Activated T-cell treated with anti-CD3 and anti-CD28 coated beads for 24 hours (primary cell): ENCODE measurements at regions not wholly inside any gene's neighbourhood (a gene's known extent, or its start where the extent isn't known, plus 50 kb on each side); places are given as distances from the start of the nearest gene placed in this dataset.
"Not testable (repeated sequence)": the region's sequence is repeated elsewhere in the genome, so short reads cannot be mapped to it uniquely, and the experiment has no call there.

Experiments used
- DNase-seq: peaks from one replicate; pipeline ENCODE4 v3.0.0-alpha.2; 2020; ENCODE audit warnings: low read depth

GRCh38 chr14:34093883-34094282 is 143.0 kb upstream of the EGLN3 start:
- no peak for DNase-seq

GRCh38 chr14:34090451-34090850 is 139.6 kb upstream of the EGLN3 start:
- DNase-seq: no peak

GRCh38 chr14:34088914-34089313 is 138.0 kb upstream of the EGLN3 start:
- no peak for DNase-seq

DNA sequence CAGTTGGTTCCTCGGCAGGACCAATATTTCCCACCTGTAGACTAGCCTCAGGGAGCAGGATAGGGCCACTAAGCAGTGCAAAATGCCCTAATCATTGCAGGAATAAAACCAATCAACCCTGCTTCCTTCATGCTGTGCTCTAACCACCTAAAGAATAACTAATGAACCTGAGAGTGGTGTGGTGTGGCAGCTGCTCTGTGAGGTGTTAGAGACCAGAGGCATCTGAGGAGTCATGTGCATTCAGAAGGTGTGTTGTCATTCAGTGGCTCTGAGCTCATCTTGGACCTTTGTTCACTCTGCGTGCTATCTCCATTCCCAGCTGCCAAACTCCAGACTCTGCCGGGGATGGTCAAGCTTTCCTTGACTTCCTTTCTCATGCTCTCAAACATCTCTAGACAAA is 136.7 kb upstream of the EGLN3 start:
- no peak for DNase-seq

- no peak for DNase-seq
These were observed 135.4 kb upstream of the EGLN3 start for GRCh38 chr14:34086223-34086757.

DNA sequence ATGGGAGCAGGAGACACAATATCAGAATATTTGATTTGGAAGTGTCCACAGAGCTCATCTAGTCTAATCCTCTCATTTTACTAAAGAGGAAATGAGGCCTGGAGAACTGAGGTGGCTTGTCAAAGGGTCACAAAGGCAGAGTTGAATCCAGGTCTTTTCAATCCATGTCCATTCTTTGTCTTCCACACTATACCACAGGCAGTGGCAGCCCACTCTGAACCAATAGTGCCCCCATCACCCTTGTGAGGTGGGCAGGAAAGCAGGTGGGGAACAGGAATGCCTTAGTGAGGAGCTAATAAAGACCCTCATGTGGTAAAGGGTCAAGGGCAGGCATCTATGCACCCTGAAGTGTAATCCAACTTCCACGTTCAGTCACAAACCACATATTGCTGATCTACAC is 134.8 kb upstream of the EGLN3 start:
- DNase-seq: no peak

GRCh38 chr14:34081576-34082136 is 130.8 kb upstream of the EGLN3 start:
- no peak for DNase-seq

GRCh38 chr14:34081101-34081575 is 130.3 kb upstream of the EGLN3 start:
- no peak for DNase-seq

- DNase-seq: not testable (repeated sequence)
These were observed 128.8 kb upstream of the EGLN3 start for GRCh38 chr14:34079643-34080042.

GRCh38 chr14:34078117-34078743 is 127.4 kb upstream of the EGLN3 start:
- DNase-seq: no peak

DNA sequence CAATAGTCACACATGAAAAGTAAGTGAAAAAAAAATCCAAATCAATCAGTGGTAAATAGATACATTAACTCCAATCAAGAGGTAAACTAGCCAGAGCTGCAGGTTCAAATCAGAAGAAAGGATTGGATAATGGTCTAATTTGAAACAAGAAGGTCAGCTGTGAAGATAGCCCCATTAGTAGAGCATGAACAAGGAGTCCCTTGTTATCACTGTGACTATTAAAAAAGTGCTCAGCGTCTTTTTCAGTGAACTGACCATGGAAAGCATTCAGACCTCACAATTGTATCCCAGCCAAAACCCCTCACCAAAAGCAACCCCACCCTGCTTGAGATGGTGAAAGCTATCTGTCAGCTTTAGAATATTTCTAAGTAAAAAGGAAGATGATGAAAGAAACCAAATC is 125.0 kb upstream of the EGLN3 start:
- no peak for DNase-seq

DNA sequence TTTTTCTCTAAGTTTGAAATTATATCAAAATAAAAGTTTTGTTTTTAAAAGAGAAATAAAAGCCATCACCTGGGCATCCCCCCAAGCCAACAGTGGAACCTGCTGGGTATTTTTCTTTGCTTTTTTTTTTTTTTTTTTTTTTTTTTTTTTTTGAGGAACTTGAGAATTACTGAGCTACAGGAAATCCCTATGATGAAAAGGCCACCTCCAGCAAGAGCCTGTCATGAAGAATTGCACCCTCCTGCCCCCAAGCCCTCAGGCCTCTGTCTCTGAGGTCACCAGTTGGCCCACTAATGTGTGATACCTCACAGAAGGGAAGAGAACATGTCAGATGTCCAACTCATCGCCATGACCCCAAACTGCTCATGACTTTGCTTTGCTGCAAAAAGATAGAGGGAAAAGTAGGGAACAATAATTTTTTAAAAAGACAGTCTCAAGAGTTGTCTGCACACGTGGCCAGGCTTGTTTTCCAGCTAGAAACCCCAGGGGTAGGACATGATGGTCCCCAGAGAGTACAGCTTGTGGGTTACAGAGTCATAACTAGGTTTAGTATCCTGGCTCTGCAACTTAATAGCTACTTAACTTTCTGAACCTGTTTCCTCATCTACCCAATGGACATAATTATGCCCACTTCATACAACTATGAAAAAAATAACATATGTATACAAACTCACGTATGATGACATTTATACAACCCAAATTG is 124.3 kb upstream of the EGLN3 start:
- no peak for DNase-seq

DNA sequence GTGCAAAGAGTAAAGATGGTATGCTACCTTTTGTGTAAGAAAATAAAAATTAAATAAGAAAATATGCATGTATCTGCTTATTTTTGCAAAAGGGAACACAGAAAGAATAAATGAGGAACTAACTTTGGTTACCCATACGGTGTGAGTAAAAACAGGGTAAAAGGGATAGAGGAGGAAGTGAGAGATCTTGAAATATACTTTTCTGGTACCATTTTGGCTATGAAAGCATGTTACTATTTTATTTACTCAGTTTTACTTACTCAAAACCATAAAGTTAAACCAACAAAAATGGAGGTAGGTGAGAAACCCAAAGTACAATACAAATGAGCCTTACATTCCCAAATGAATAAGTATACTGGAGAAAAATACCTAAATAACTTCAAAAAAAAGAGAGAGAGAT is 122.0 kb upstream of the EGLN3 start:
- no peak for DNase-seq

GRCh38 chr14:34072401-34072800 is 121.5 kb upstream of the EGLN3 start:
- DNase-seq: no peak

- no peak for DNase-seq
These were observed 120.1 kb upstream of the EGLN3 start for GRCh38 chr14:34070917-34071407.

DNA sequence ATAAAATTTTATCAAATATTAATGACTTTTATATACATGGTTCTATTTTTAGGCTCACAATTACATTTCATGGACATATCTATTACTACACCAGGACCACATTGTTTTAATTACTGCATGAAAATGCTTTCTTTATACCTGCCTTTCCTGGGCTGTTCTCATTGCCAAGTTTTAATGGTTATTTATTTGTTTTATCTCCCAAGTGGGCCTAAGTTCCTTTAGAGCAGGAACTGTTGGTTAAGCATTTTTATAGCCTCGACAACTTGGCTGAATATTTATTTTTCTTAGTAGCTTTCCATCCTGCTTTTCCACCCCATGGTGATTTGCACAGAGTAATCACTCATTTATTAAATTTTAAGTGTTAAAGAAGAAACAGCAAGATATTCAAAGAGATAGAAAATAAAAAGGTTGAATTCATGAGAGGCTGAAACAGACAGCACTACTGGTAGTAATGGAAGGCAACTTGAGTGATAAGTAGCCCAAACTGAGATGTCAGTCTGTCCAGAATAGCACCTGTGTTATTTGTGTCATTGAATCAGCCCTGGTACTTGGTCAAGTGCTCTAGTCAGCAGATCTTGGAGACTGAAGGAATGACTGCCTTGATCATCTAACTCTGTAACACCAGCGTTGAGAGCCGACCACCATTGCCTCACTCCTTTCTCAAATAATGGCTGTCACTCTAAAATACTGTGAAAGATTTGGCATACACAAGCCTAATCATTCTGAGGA is 119.1 kb upstream of the EGLN3 start:
- no peak for DNase-seq

DNA sequence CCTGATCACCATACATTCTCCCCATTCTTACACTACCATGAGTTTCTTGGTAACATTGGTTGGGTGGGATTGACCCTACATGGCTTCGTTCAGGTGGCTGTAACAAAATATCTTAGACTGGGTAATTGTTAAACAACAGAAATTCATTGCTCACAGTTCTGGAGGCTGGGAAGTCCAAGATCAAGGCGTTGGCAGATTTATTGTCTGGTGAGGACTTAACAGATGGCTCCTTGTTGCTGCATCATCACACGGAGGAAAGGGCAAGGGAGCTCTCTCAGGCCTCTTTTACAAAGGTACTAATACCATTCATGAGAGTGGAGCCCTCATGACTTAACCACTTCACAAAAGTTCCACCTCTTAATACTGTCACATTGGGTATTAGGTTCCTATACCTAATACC is 116.7 kb upstream of the EGLN3 start:
- DNase-seq: no peak

- DNase-seq: no peak
These were observed 115.0 kb upstream of the EGLN3 start for GRCh38 chr14:34065690-34066391.

DNA sequence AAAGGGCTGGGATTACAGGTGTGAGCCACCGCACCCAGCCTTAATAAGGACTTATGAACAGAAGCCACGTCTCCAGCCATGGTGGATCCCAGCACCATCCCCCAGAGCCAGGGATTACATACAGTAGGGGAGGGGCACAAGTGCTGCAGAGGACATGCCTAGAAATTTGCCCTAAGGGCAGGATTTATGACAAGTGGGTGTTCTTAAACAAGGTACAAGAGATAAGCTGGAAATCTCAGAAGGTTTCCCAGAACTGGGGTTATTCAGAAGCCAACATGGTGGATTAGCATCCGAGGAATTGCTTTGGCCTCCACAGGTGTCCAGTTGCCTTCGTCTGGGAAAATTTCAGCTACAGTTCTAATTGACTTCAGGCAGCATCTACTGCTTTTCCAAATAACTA is 114.4 kb upstream of the EGLN3 start:
- no peak for DNase-seq

DNA sequence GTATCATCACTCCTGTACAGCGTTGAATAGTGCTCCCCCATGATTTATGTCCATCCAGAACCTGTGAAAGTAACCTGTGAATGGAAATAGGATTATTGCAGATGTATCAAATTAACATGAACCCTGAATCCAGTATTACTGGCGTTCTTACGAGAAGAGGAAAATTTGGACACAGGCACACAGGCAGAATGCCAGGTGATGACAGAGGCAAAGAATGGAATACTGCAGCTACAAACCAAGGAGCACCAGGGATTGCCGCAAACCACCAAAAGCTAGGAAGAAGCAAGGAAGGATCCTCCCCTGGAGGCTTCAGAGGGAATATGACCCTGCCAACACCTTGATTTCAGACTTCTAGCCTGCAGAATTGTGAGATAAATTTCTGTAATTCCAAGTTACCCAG is 113.5 kb upstream of the EGLN3 start:
- DNase-seq: no peak

DNA sequence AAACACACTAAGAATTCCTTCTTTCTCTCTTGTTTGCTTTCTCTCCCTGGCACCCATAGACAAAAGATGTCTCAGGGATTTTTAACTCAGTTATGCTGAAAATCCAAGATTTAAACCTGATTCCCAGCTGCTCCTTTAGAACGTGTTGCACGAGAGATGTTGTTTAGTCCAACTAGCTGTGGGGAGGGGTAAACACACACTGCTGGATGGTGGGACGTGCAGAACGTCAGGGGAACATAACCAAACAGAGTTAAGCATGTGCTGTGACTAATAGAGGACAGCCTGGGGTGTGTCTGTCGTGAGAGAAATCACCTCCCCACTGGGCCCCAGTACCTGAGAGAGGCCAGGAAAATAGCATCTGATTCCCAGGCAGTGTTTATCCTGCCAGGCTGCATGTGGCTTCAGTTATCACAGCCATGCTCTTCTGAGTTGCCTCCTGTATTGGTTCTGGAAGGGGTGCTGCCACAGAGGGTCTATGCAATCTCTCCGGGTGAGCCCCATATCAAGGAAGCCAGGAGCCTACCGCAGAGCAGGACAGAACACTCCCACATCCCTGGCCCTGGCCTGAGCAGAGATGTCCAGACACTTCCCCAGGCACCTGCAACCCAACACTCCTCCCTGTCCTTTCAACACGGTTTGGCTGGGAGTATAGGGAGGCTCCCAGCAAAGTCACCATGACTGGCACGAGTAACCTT is 112.7 kb upstream of the EGLN3 start:
- DNase-seq: no peak
